HCT116 (cell line): ENCODE measurements at regions not wholly inside any gene's neighbourhood (a gene's known extent, or its start where the extent isn't known, plus 50 kb on each side); places are given as distances from the start of the nearest gene placed in this dataset.

Experiments
- ATAC-seq: fragments of 200-7000 bp; cut with Tn5 transposase; 2 replicates; pipeline ENCODE4 v1.9.1; 2020; ENCODE audit warnings: mild to moderate bottlenecking, moderate library complexity
- BruUV-seq: library from RNA; stranded (reverse); fragments of 400-500 nt; replicated peaks from 2 replicates; lab custom pipeline; 2021; lab: Mats Ljungman, UMichigan
- CTCF ChIA-PET: fragments of 300-600 bp; sonication (Branson Sonifier 250); formaldehyde crosslinking; loops from one replicate; lab custom pipeline; 2021; ENCODE audit warnings: antibody characterized with exemption; lab: Charles Lee
- POLR2A ChIA-PET: fragments of 300-600, 350-600 bp; sonication (Branson Sonifier 250); formaldehyde crosslinking; loops from one replicate; lab custom pipeline; 2021; ENCODE audit warnings: antibody characterized with exemption; lab: Charles Lee
- RAD21 ChIA-PET, 2 experiments: fragments of 300-600 bp; sonication (Branson Sonifier 250); formaldehyde crosslinking; loops; one replicate each; lab custom pipeline; 2023; ENCODE audit warnings: low total read pairs in 2 of 2; ENCODE audit not compliant: uncharacterized antibody in 2 of 2, unreplicated experiment in 2 of 2, low non-redundant PET in 1 of 2; lab: Charles Lee
- DNase-seq: peaks from one replicate; pipeline ENCODE4 v3.0.0-alpha.2; 2010; ENCODE audit warnings: low read depth, low spot score
- H2AFZ ChIP-seq: fragments of 200-600 bp; shearing (Covaris generic), sonication (generic); 2 replicates; pipeline ENCODE4 v1.6.1; 2017; ENCODE audit warnings: low read depth, mixed run types, mixed read lengths, antibody characterized with exemption, low read length; ENCODE audit not compliant: poor library complexity, severe bottlenecking
- H3K27ac ChIP-seq: 2 replicates; pipeline ENCODE4 v1.5.1; 2012; ENCODE audit warnings: low read depth, low read length
- H3K27me3 ChIP-seq: fragments of 200-600 bp; sonication (generic); 2 replicates; pipeline ENCODE4 v1.6.1; 2016; ENCODE audit warnings: mixed run types, low read length, mixed read lengths; ENCODE audit not compliant: insufficient read depth
- H3K36me3 ChIP-seq, 2 experiments: fragments of 200-500 bp in 1 of 2; fragments of 200-600 bp in 1 of 2; sonication (Bioruptor generic) in 1 of 2; sonication (generic) in 1 of 2; 2 replicates each; pipeline versions ENCODE4 v1.5.1 to v1.6.1; 2014 to 2016; ENCODE audit warnings: low read length in 2 of 2, inconsistent platforms in 1 of 2, mixed read lengths in 1 of 2, mixed run types in 1 of 2; ENCODE audit not compliant: insufficient read depth in 2 of 2, control insufficient read depth in 1 of 2
- H3K4me1 ChIP-seq, 2 experiments: fragments of 200-600 bp in 1 of 2; sonication (generic) in 1 of 2; 2 replicates each; pipeline versions ENCODE4 v1.5.1 to v1.6.1; 2012 to 2017; ENCODE audit warnings: low read length in 2 of 2, inconsistent platforms in 1 of 2, mild to moderate bottlenecking in 1 of 2, mixed read lengths in 1 of 2, mixed run types in 1 of 2, moderate library complexity in 1 of 2; ENCODE audit not compliant: insufficient read depth in 2 of 2, control insufficient read depth in 1 of 2
- H3K4me2 ChIP-seq: fragments of 200-600 bp; sonication (generic); 2 replicates; pipeline ENCODE4 v1.6.1; 2017; ENCODE audit warnings: mixed run types, low read length, mixed read lengths
- H3K4me3 ChIP-seq, 2 experiments: fragments of 200-600 bp in 1 of 2; sonication (generic) in 1 of 2; replicated peaks in 1 of 2; 2 replicates each; pipeline ENCODE4 v1.5.1; 2011 to 2016; ENCODE audit warnings: low read length in 2 of 2, control low read depth in 1 of 2, low read depth in 1 of 2, mild to moderate bottlenecking in 1 of 2, mixed read lengths in 1 of 2, mixed run types in 1 of 2
- H3K79me2 ChIP-seq: fragments of 200-600 bp; sonication (generic); 2 replicates; pipeline ENCODE4 v1.6.1; 2017; ENCODE audit warnings: mild to moderate bottlenecking, mixed run types, low read length, moderate library complexity, mixed read lengths; ENCODE audit not compliant: insufficient read depth
- H3K9ac ChIP-seq: fragments of 200-600 bp; sonication (generic); 2 replicates; pipeline ENCODE4 v1.6.1; 2016; ENCODE audit warnings: low read length, mixed read lengths
- H3K9me2 ChIP-seq: fragments of 200-600 bp; sonication (generic), shearing (Covaris generic); 2 replicates; pipeline ENCODE4 v1.6.1; 2017; ENCODE audit warnings: mixed run types, mild to moderate bottlenecking, moderate library complexity; ENCODE audit not compliant: insufficient read depth
- H3K9me3 ChIP-seq, 2 experiments: fragments of 200-500 bp in 1 of 2; fragments of 200-600 bp in 1 of 2; sonication (Bioruptor generic) in 1 of 2; sonication (generic) in 1 of 2; 2 replicates each; pipeline ENCODE4 v1.6.1; 2014 to 2017; ENCODE audit warnings: low read length in 2 of 2, mixed read lengths in 2 of 2, inconsistent platforms in 1 of 2, low read depth in 1 of 2, mild to moderate bottlenecking in 1 of 2, mixed run types in 1 of 2, moderate library complexity in 1 of 2; ENCODE audit not compliant: control insufficient read depth in 1 of 2, insufficient read depth in 1 of 2
- H4K20me1 ChIP-seq: fragments of 200-600 bp; sonication (generic), shearing (Covaris generic); 2 replicates; pipeline ENCODE4 v1.6.1; 2017; ENCODE audit warnings: mixed run types, mild to moderate bottlenecking, moderate library complexity; ENCODE audit not compliant: insufficient read depth
- EGR1 ChIP-seq: IDR thresholded peaks from 2 replicates; pipeline ENCODE4 v1.6.1; 2012; ENCODE audit warnings: low read depth
- ELF1 ChIP-seq: IDR thresholded peaks from 2 replicates; pipeline ENCODE4 v1.6.1; 2012; ENCODE audit warnings: low read depth, borderline replicate concordance
- EZH2phosphoT487 ChIP-seq: fragments of 200-600 bp; IDR thresholded peaks from 2 replicates; pipeline ENCODE4 v1.6.1; 2018; ENCODE audit warnings: antibody characterized with exemption, borderline replicate concordance
- POLR2A ChIP-seq: IDR thresholded peaks from 2 replicates; pipeline ENCODE4 v1.7.0; 2011; ENCODE audit warnings: borderline replicate concordance; ENCODE audit not compliant: insufficient read depth, insufficient read length; ENCODE audit errors: extremely low read depth
- POLR2AphosphoS5 ChIP-seq: IDR thresholded peaks from 2 replicates; pipeline ENCODE4 v1.6.1; 2011; ENCODE audit warnings: mild to moderate bottlenecking, low read depth, low read length, moderate library complexity
- RAD21 ChIP-seq: IDR thresholded peaks from 2 replicates; pipeline ENCODE4 v1.6.1; 2012; ENCODE audit warnings: low read depth, mild to moderate bottlenecking
- SIN3A ChIP-seq: IDR thresholded peaks from 2 replicates; pipeline ENCODE4 v1.6.1; 2012; ENCODE audit warnings: low read depth
- SP1 ChIP-seq: IDR thresholded peaks from 2 replicates; pipeline ENCODE4 v1.6.1; 2012; ENCODE audit warnings: low read depth
- SRF ChIP-seq: IDR thresholded peaks from 2 replicates; pipeline ENCODE4 v1.6.1; 2012; ENCODE audit warnings: low read depth
- TCF7L2 ChIP-seq: IDR thresholded peaks from 2 replicates; pipeline ENCODE4 v1.7.0; 2011; ENCODE audit warnings: borderline replicate concordance, inconsistent platforms; ENCODE audit not compliant: insufficient read depth, insufficient read length; ENCODE audit errors: extremely low read depth
- YY1 ChIP-seq: IDR thresholded peaks from 2 replicates; pipeline ENCODE4 v1.6.1; 2011; ENCODE audit warnings: low read length, low read depth, moderate library complexity, mild to moderate bottlenecking; ENCODE audit not compliant: insufficient replicate concordance; ENCODE audit errors: extremely low read depth
- ZFX ChIP-seq: fragments of 450-650 bp; IDR thresholded peaks from 2 replicates; pipeline ENCODE4 v1.6.1; 2017
- intact Hi-C: fragments of 100-400 bp; cut with micrococcal nuclease; formaldehyde crosslinking; loops from 2 replicates; pipeline ENCODE4 v1.10.0; 2022
- TF ChIP-seq, protein P1 (sequence below): IDR thresholded peaks from 2 replicates; pipeline ENCODE4 v1.6.1; 2012
- TF ChIP-seq, protein P2 (sequence below): IDR thresholded peaks from 2 replicates; pipeline ENCODE4 v1.6.1; 2012
- TF ChIP-seq, protein P3 (sequence below), 3 experiments: fragments of 200-600 bp in 1 of 3; sonication (generic) in 1 of 3; IDR thresholded peaks in 2 of 3; conservative IDR thresholded peaks in 1 of 3; 2 replicates each; pipeline ENCODE4 v1.5.1; 2012 to 2017; ENCODE audit warnings: low read depth in 2 of 3, low read length in 2 of 3, antibody characterized with exemption in 1 of 3, borderline replicate concordance in 1 of 3, control low read depth in 1 of 3, mild to moderate bottlenecking in 1 of 3, mixed read lengths in 1 of 3, mixed run types in 1 of 3, moderate library complexity in 1 of 3; ENCODE audit not compliant: insufficient read depth in 1 of 3
- TF ChIP-seq, protein P4 (sequence below): IDR thresholded peaks from 2 replicates; pipeline ENCODE4 v1.6.1; 2012; ENCODE audit warnings: low read depth

DNA sequence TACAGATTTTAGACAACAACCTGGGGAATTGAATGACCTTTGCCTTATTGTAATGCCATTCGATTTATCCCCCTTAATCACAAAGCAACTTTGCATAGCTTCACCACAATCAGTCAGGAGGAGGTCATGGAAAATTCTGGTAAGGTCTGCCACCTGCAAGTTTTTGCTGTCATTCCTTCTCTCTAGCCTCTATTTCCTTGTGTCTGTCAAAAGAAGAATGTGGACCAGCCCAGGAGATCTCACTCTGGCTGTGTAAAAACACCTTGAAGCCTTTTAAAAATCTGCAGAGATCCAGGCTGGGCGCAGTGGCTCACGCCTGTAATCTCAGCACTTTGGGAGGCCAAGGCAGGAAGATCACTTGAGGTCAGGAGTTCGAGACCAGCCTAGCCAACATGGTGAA lies 74.1 kb upstream of the BZW1 start (continued):
- TF ChIP-seq SP1: no peak
- no peak for TF ChIP-seq POLR2A
- TF ChIP-seq, protein P1, sequence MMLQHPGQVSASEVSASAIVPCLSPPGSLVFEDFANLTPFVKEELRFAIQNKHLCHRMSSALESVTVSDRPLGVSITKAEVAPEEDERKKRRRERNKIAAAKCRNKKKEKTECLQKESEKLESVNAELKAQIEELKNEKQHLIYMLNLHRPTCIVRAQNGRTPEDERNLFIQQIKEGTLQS: no peak
- TF ChIP-seq YY1: no peak
- TF ChIP-seq RAD21: no peak

DNA sequence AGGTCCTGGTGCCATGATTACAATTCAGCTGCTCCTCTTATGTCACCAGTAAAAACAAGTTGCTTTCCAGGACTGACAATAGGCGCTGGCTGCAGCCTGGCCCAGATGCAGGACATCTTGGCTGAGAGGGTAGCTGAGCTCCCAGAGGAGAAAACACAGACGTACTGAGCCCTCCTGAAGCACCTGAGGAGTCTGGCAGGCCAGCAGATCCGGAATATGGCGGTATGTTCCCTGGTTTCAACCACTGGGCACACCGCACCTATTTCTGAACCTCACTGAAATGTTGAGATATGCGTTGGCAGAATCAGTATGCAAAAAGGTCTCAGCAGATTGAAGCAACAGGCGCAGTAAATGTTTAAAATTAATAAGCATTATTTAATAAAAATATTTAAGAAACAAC lies 73.1 kb upstream of the BZW1 start:
- DNase-seq (no peak), ATAC-seq (no peak)
- Histone ChIP-seq H2AFZ (no peak overlapping the region), H3K9me3 (no peaks in the 10 kb centered on the region), H3K4me2 (no peak overlapping the region), H3K4me1 (peaks cover 0 to 14% of the 10 kb centered on the region in 2 experiments; a peak in 1 of 4 replicates), H3K4me3 (no peak overlapping the region), H3K79me2 (no peaks in the 10 kb centered on the region), H3K9ac (no peak overlapping the region), H3K9me2 (no peaks in the 10 kb centered on the region), H3K27ac (no peak overlapping the region), H4K20me1 (no peaks in the 10 kb centered on the region), H3K27me3 (no peaks in the 10 kb centered on the region), H3K36me3 (no peaks in the 10 kb centered on the region)
- TF ChIP-seq, protein P2, sequence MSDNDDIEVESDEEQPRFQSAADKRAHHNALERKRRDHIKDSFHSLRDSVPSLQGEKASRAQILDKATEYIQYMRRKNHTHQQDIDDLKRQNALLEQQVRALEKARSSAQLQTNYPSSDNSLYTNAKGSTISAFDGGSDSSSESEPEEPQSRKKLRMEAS: no peak
- TF ChIP-seq, protein P3, sequence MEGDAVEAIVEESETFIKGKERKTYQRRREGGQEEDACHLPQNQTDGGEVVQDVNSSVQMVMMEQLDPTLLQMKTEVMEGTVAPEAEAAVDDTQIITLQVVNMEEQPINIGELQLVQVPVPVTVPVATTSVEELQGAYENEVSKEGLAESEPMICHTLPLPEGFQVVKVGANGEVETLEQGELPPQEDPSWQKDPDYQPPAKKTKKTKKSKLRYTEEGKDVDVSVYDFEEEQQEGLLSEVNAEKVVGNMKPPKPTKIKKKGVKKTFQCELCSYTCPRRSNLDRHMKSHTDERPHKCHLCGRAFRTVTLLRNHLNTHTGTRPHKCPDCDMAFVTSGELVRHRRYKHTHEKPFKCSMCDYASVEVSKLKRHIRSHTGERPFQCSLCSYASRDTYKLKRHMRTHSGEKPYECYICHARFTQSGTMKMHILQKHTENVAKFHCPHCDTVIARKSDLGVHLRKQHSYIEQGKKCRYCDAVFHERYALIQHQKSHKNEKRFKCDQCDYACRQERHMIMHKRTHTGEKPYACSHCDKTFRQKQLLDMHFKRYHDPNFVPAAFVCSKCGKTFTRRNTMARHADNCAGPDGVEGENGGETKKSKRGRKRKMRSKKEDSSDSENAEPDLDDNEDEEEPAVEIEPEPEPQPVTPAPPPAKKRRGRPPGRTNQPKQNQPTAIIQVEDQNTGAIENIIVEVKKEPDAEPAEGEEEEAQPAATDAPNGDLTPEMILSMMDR (IDR thresholded peaks at IDR 0.05 in 2 of 3, conservative IDR thresholded peaks at IDR 0.05 in 1 of 3; ENCODE audit: borderline replicate concordance in 1 of 3, insufficient read depth in 1 of 3, low read depth in 2 of 3, low read length in 2 of 3): no peak
- TF ChIP-seq ZFX (no peak), SP1 (no peak), EZH2phosphoT487 (no peak), YY1 (no peak), ELF1 (no peak), EGR1 (no peak), SIN3A (no peak), POLR2A (no peak), TCF7L2 (no peak), POLR2AphosphoS5 (no peak), SRF (no peak), RAD21 (no peak)
- TF ChIP-seq, protein P1: no peak
- TF ChIP-seq, protein P4, sequence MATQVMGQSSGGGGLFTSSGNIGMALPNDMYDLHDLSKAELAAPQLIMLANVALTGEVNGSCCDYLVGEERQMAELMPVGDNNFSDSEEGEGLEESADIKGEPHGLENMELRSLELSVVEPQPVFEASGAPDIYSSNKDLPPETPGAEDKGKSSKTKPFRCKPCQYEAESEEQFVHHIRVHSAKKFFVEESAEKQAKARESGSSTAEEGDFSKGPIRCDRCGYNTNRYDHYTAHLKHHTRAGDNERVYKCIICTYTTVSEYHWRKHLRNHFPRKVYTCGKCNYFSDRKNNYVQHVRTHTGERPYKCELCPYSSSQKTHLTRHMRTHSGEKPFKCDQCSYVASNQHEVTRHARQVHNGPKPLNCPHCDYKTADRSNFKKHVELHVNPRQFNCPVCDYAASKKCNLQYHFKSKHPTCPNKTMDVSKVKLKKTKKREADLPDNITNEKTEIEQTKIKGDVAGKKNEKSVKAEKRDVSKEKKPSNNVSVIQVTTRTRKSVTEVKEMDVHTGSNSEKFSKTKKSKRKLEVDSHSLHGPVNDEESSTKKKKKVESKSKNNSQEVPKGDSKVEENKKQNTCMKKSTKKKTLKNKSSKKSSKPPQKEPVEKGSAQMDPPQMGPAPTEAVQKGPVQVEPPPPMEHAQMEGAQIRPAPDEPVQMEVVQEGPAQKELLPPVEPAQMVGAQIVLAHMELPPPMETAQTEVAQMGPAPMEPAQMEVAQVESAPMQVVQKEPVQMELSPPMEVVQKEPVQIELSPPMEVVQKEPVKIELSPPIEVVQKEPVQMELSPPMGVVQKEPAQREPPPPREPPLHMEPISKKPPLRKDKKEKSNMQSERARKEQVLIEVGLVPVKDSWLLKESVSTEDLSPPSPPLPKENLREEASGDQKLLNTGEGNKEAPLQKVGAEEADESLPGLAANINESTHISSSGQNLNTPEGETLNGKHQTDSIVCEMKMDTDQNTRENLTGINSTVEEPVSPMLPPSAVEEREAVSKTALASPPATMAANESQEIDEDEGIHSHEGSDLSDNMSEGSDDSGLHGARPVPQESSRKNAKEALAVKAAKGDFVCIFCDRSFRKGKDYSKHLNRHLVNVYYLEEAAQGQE: no peak
- ChIA-PET CTCF (no interaction called here), POLR2A (no interaction called here), RAD21 (no interaction called here)
- no TSS peak for BruUV-seq
- intact Hi-C loops: no loop called here
